ENCODE measurements at regions not wholly inside any gene's neighbourhood (a gene's known extent, or its start where the extent isn't known, plus 50 kb on each side); places are given as distances from the start of the nearest gene placed in this dataset.
A peak's percentile ranks its signal among the peaks of the same experiment; 100 is the strongest.
"Not testable (repeated sequence)": the region's sequence is repeated elsewhere in the genome, so short reads cannot be mapped to it uniquely, and the experiment has no call there.

- no peak for TF ChIP-seq CTCF (IDR thresholded peaks at IDR 0.05; ENCODE audit: borderline replicate concordance, insufficient read depth, low read depth, low read length)
- H3K4me3 ChIP-seq (ENCODE audit: low read depth, low read length), result no peak overlapping the region
Measured at GRCh38 chr10:64426745-64427144, 905.5 kb downstream of the REEP3 start.

- no peak overlapping the region for H3K4me3 ChIP-seq (ENCODE audit: low read depth, low read length)
- peak; percentile 16; the same call in 1 of the 2 replicates for TF ChIP-seq CTCF (IDR thresholded peaks at IDR 0.05; ENCODE audit: borderline replicate concordance, insufficient read depth, low read depth, low read length)
Measured at GRCh38 chr10:64430690-64431323, 909.6 kb downstream of the REEP3 start.

- not testable (repeated sequence) for H3K4me3 ChIP-seq (ENCODE audit: low read depth, low read length)
Measured at GRCh38 chr10:64441872-64442271, 920.7 kb downstream of the REEP3 start.

GRCh38 chr10:64444163-64444562 lies 923.0 kb downstream of the REEP3 start:
- H3K4me3 ChIP-seq (ENCODE audit: low read depth, low read length), result no peak overlapping the region
- no peak for TF ChIP-seq CTCF (IDR thresholded peaks at IDR 0.05; ENCODE audit: borderline replicate concordance, insufficient read depth, low read depth, low read length)

- no peak overlapping the region for H3K4me3 ChIP-seq (ENCODE audit: low read depth, low read length)
- no peak for TF ChIP-seq CTCF (IDR thresholded peaks at IDR 0.05; ENCODE audit: borderline replicate concordance, insufficient read depth, low read depth, low read length)
Measured at GRCh38 chr10:64444564-64444963, 923.4 kb downstream of the REEP3 start.

GRCh38 chr10:64449603-64450002 lies 928.4 kb downstream of the REEP3 start:
- TF ChIP-seq CTCF (IDR thresholded peaks at IDR 0.05; ENCODE audit: borderline replicate concordance, insufficient read depth, low read depth, low read length), result no peak
- no peak overlapping the region for H3K4me3 ChIP-seq (ENCODE audit: low read depth, low read length)

- H3K4me3 ChIP-seq (ENCODE audit: low read depth, low read length), result no peak overlapping the region
- no peak for TF ChIP-seq CTCF (IDR thresholded peaks at IDR 0.05; ENCODE audit: borderline replicate concordance, insufficient read depth, low read depth, low read length)
Measured at GRCh38 chr10:64450312-64450711, 929.1 kb downstream of the REEP3 start.

GRCh38 chr10:64454962-64455361 lies 933.8 kb downstream of the REEP3 start:
- TF ChIP-seq CTCF (IDR thresholded peaks at IDR 0.05; ENCODE audit: borderline replicate concordance, insufficient read depth, low read depth, low read length), result no peak
- no peak overlapping the region for H3K4me3 ChIP-seq (ENCODE audit: low read depth, low read length)

Data from GM12875 (cell line).